ENCODE measurements at regions not wholly inside any gene's neighbourhood (a gene's known extent, or its start where the extent isn't known, plus 50 kb on each side); places are given as distances from the start of the nearest gene placed in this dataset.

GRCh38 chr1:34590211-34590623 lies 164.6 kb upstream of the GJB5 start:
- H3K27me3 ChIP-seq (ENCODE audit: insufficient read depth, low read length), result no peaks in the 10 kb centered on the region; the same call in 1 of the 2 replicates
- H3K4me2 ChIP-seq (ENCODE audit: low read length), result no peak overlapping the region
- TF ChIP-seq EZH2 (IDR thresholded peaks at IDR 0.05; ENCODE audit: borderline replicate concordance, low read length) (no peak), CTCF (IDR thresholded peaks at IDR 0.05; ENCODE audit: low read length) (no peak)
- H3K36me3 ChIP-seq (ENCODE audit: insufficient read depth, low read length), result no peaks in the 10 kb centered on the region
- H3K9me2 ChIP-seq (ENCODE audit: low read depth, low read length), result no peaks in the 10 kb centered on the region
- no peak overlapping the region for H2AFZ ChIP-seq (ENCODE audit: low read length)
- H3F3A ChIP-seq (ENCODE audit: insufficient read depth, low read length), result no peaks in the 10 kb centered on the region
- H3K4me3 ChIP-seq (ENCODE audit: low read depth, low read length, poor library complexity, severe bottlenecking), result no peak overlapping the region
- H3K9me3 ChIP-seq (ENCODE audit: low read length), result no peaks in the 10 kb centered on the region
- no peak overlapping the region for H3K27ac ChIP-seq (ENCODE audit: low read depth, low read length, poor library complexity, severe bottlenecking)
- no peak overlapping the region for H3K9ac ChIP-seq (ENCODE audit: low read length)
- H4K20me1 ChIP-seq (ENCODE audit: insufficient read depth, low read length), result no peaks in the 10 kb centered on the region
- H3K79me2 ChIP-seq (ENCODE audit: insufficient read depth, low read length), result no peaks in the 10 kb centered on the region
- H3K4me1 ChIP-seq (ENCODE audit: insufficient read depth, low read length, severe bottlenecking), result no peaks in the 10 kb centered on the region

GRCh38 chr1:34591751-34592629 lies 162.9 kb upstream of the GJB5 start:
- no peak overlapping the region for H3K4me2 ChIP-seq (ENCODE audit: low read length)
- no peaks in the 10 kb centered on the region for H3K36me3 ChIP-seq (ENCODE audit: insufficient read depth, low read length)
- TF ChIP-seq CTCF (IDR thresholded peaks at IDR 0.05; ENCODE audit: low read length) (peak; percentile 46), EZH2 (IDR thresholded peaks at IDR 0.05; ENCODE audit: borderline replicate concordance, low read length) (no peak)
- H3K27me3 ChIP-seq (ENCODE audit: insufficient read depth, low read length), result no peaks in the 10 kb centered on the region; the same call in 1 of the 2 replicates
- H3K27ac ChIP-seq (ENCODE audit: low read depth, low read length, poor library complexity, severe bottlenecking), result no peak overlapping the region
- H3K9me2 ChIP-seq (ENCODE audit: low read depth, low read length), result no peaks in the 10 kb centered on the region
- no peak overlapping the region for H3K4me3 ChIP-seq (ENCODE audit: low read depth, low read length, poor library complexity, severe bottlenecking)
- H4K20me1 ChIP-seq (ENCODE audit: insufficient read depth, low read length), result no peaks in the 10 kb centered on the region
- no peaks in the 10 kb centered on the region for H3F3A ChIP-seq (ENCODE audit: insufficient read depth, low read length)
- no peak overlapping the region for H2AFZ ChIP-seq (ENCODE audit: low read length)
- no peaks in the 10 kb centered on the region for H3K9me3 ChIP-seq (ENCODE audit: low read length)
- no peaks in the 10 kb centered on the region for H3K79me2 ChIP-seq (ENCODE audit: insufficient read depth, low read length)
- no peak overlapping the region for H3K9ac ChIP-seq (ENCODE audit: low read length)
- no peaks in the 10 kb centered on the region for H3K4me1 ChIP-seq (ENCODE audit: insufficient read depth, low read length, severe bottlenecking)

- Histone ChIP-seq H3K27ac (ENCODE audit: low read depth, low read length, poor library complexity, severe bottlenecking) (no peak overlapping the region), H3K9me3 (ENCODE audit: low read length) (no peaks in the 10 kb centered on the region), H3K4me3 (ENCODE audit: low read depth, low read length, poor library complexity, severe bottlenecking) (no peak overlapping the region), H3K9me2 (ENCODE audit: low read depth, low read length) (no peaks in the 10 kb centered on the region), H3K9ac (ENCODE audit: low read length) (no peak overlapping the region), H3K27me3 (ENCODE audit: insufficient read depth, low read length) (no peaks in the 10 kb centered on the region; the same call in 1 of the 2 replicates), H3K36me3 (ENCODE audit: insufficient read depth, low read length) (no peaks in the 10 kb centered on the region), H4K20me1 (ENCODE audit: insufficient read depth, low read length) (no peaks in the 10 kb centered on the region), H3K79me2 (ENCODE audit: insufficient read depth, low read length) (no peaks in the 10 kb centered on the region), H3K4me2 (ENCODE audit: low read length) (no peak overlapping the region), H3F3A (ENCODE audit: insufficient read depth, low read length) (no peaks in the 10 kb centered on the region), H2AFZ (ENCODE audit: low read length) (no peak overlapping the region), H3K4me1 (ENCODE audit: insufficient read depth, low read length, severe bottlenecking) (no peaks in the 10 kb centered on the region)
- TF ChIP-seq CTCF (IDR thresholded peaks at IDR 0.05; ENCODE audit: low read length) (peak; percentile 85), EZH2 (IDR thresholded peaks at IDR 0.05; ENCODE audit: borderline replicate concordance, low read length) (no peak)
Observed at GRCh38 chr1:34597877-34598514, 156.9 kb upstream of the GJB5 start.
